ENCODE measurements at regions not wholly inside any gene's neighbourhood (a gene's known extent, or its start where the extent isn't known, plus 50 kb on each side); places are given as distances from the start of the nearest gene placed in this dataset.

DNA sequence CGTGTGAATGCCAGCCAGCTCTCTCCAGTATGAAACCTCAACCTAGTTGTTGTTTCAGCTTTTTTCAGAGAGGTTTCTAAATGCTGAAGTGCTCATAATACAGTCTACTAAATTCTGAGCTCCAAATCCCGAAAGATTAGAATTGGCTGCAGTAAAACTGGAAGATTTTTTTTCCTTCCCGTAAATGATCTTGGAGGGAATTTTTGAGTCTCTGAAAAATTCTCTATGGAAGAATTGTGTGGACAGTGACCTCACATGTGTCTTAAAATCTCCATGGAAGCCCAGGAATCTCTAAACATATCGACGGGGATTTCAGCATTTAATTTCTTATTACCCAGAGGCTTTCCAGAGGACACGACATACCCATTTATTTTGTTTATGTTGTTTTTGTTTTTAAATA lies 1499.2 kb downstream of the LRRC4C start:
- Histone ChIP-seq H3K4me3 (ENCODE audit: low read depth, low read length) (no peak overlapping the region), H3K36me3 (ENCODE audit: control insufficient read depth, insufficient read depth, low read length) (no peaks in the 10 kb centered on the region), H3K27me3 (ENCODE audit: control insufficient read depth, insufficient read depth, low read length) (no peaks in the 10 kb centered on the region)
- no peak for DNase-seq (ENCODE audit: low read depth)
- TF ChIP-seq, protein P1, sequence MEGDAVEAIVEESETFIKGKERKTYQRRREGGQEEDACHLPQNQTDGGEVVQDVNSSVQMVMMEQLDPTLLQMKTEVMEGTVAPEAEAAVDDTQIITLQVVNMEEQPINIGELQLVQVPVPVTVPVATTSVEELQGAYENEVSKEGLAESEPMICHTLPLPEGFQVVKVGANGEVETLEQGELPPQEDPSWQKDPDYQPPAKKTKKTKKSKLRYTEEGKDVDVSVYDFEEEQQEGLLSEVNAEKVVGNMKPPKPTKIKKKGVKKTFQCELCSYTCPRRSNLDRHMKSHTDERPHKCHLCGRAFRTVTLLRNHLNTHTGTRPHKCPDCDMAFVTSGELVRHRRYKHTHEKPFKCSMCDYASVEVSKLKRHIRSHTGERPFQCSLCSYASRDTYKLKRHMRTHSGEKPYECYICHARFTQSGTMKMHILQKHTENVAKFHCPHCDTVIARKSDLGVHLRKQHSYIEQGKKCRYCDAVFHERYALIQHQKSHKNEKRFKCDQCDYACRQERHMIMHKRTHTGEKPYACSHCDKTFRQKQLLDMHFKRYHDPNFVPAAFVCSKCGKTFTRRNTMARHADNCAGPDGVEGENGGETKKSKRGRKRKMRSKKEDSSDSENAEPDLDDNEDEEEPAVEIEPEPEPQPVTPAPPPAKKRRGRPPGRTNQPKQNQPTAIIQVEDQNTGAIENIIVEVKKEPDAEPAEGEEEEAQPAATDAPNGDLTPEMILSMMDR (IDR thresholded peaks at IDR 0.05; ENCODE audit: insufficient read depth, low read length, poor library complexity, severe bottlenecking): no peak

DNA sequence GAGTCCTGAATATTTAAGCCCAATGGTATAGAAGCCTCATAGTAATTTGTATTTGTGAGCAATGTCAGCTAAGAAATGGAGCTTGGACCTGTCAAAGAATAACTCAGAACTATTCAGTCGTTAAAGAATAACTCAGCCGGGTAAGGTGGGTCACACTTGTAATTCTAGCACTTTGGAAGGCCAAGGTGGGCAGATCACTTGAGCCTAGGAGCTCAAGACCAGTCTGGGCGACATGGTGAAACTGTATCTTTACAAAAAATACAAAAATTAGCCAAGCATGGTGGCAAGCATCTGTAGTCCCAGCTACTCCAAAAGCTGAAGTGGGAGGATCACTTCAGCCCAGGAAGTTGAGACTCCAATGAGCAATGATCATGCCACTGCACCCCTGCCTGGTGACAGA lies 1526.5 kb downstream of the LRRC4C start:
- no peaks in the 10 kb centered on the region for H3K27me3 ChIP-seq (ENCODE audit: control insufficient read depth, insufficient read depth, low read length)
- no peak for DNase-seq (ENCODE audit: low read depth)
- TF ChIP-seq, protein P1 (IDR thresholded peaks at IDR 0.05; ENCODE audit: insufficient read depth, low read length, poor library complexity, severe bottlenecking): no peak
- H3K36me3 ChIP-seq (ENCODE audit: control insufficient read depth, insufficient read depth, low read length): no peaks in the 10 kb centered on the region
- H3K4me3 ChIP-seq (ENCODE audit: low read depth, low read length): no peak overlapping the region

DNA sequence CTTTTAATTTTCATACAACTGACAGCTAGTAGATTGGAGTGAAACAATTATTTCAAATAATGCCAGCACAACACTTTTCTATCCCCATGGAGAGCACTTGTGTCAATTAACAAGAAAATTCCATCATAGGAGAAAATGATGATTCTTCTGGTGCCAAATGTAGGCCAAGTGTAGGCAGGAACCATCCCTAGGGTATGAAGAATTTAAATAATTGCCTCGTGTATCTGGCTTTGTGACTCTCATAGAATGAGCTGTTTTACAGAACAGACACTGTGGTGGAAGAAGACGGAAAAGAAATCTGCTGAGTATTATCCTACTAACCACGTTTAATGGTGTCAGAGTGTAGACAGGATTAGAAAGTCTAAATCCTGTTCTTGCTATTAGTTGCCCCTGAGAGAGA lies 1542.2 kb downstream of the LRRC4C start:
- TF ChIP-seq, protein P1 (IDR thresholded peaks at IDR 0.05; ENCODE audit: insufficient read depth, low read length, poor library complexity, severe bottlenecking): no peak

DNA sequence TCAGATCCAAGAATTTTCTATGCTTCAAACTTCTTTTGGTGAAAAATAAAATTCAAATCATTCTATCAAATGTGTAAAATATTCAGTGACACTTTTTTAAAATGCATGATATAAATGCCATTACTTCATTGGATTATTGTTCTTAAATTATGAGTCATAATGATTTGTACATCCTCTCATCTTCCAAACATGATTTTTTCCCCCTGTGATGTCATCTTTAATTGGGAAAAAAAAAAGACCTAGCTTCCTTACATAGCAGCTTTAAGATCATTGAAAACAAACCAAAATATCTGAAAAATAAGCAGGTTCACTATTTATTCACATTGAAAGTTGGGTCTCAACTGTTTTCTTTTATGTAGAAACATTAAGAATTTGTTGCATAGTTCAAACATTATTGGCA lies 1549.4 kb downstream of the LRRC4C start:
- TF ChIP-seq, protein P1 (IDR thresholded peaks at IDR 0.05; ENCODE audit: insufficient read depth, low read length, poor library complexity, severe bottlenecking): no peak
- no peak for DNase-seq (ENCODE audit: low read depth)

More for the DNA sequence above, 1542.2 kb downstream of the LRRC4C start:
- no peaks in the 10 kb centered on the region for H3K27me3 ChIP-seq (ENCODE audit: control insufficient read depth, insufficient read depth, low read length)
- H3K36me3 ChIP-seq (ENCODE audit: control insufficient read depth, insufficient read depth, low read length): no peaks in the 10 kb centered on the region
- no peak overlapping the region for H3K4me3 ChIP-seq (ENCODE audit: low read depth, low read length)
- DNase-seq (ENCODE audit: low read depth): no peak

DNA sequence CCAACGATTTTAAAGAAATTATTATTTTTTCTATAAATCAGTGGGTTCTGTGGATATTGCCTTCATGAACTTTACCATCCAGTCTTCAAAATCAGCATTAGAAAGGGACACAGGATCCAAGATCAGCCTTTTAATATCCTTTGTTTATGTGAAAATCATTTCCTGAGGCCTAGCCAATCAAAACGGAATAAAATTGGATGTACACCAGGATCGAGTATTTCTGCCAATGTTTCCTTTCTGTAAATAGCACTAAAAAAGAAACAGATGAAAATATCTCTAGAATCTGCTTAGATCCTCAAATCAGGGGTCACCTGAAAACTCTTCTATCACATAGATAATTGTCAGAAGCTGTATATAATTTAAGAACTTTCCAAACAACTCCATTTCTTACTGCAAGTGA lies 1598.5 kb downstream of the LRRC4C start:
- DNase-seq (ENCODE audit: low read depth): no peak
- TF ChIP-seq, protein P1 (IDR thresholded peaks at IDR 0.05; ENCODE audit: insufficient read depth, low read length, poor library complexity, severe bottlenecking): no peak
- Histone ChIP-seq H3K36me3 (ENCODE audit: control insufficient read depth, insufficient read depth, low read length) (no peaks in the 10 kb centered on the region), H3K4me3 (ENCODE audit: low read depth, low read length) (no peak overlapping the region), H3K27me3 (ENCODE audit: control insufficient read depth, insufficient read depth, low read length) (no peaks in the 10 kb centered on the region)

More for the DNA sequence above, 1549.4 kb downstream of the LRRC4C start:
- Histone ChIP-seq H3K27me3 (ENCODE audit: control insufficient read depth, insufficient read depth, low read length) (no peaks in the 10 kb centered on the region), H3K36me3 (ENCODE audit: control insufficient read depth, insufficient read depth, low read length) (no peaks in the 10 kb centered on the region), H3K4me3 (ENCODE audit: low read depth, low read length) (no peak overlapping the region)

DNA sequence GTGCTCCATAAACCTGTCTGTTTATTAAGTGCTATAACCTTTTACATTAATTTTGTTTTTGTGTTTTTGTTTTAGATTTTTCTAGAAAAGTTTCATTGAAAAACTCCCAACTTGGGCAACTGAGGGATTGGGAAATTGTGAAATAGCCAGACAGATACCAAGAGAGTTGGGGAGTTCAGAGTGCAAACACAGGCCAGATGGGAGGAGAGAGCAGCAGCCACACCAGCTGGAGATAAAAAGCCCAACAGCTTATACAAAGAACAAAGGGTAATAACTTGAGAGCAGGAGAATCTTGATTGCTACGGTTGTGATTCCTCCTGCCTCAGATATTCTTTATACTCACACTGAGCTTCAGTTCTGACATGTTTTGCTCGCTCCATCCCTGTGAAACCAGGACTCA lies 1642.2 kb downstream of the LRRC4C start:
- no peak for DNase-seq (ENCODE audit: low read depth)
- no peaks in the 10 kb centered on the region for H3K36me3 ChIP-seq (ENCODE audit: control insufficient read depth, insufficient read depth, low read length)
- no peak overlapping the region for H3K4me3 ChIP-seq (ENCODE audit: low read depth, low read length)
- TF ChIP-seq, protein P1 (IDR thresholded peaks at IDR 0.05; ENCODE audit: insufficient read depth, low read length, poor library complexity, severe bottlenecking): no peak
- no peaks in the 10 kb centered on the region for H3K27me3 ChIP-seq (ENCODE audit: control insufficient read depth, insufficient read depth, low read length)

All from kidney epithelial cell (primary cell).